GM12865 (cell line): ENCODE measurements at regions not wholly inside any gene's neighbourhood (a gene's known extent, or its start where the extent isn't known, plus 50 kb on each side); places are given as distances from the start of the nearest gene placed in this dataset.
"Not testable (repeated sequence)": the region's sequence is repeated elsewhere in the genome, so short reads cannot be mapped to it uniquely, and the experiment has no call there.

Experiments
- DNase-seq: peaks from one replicate; pipeline ENCODE4 v3.0.0; 2010; ENCODE audit warnings: low read depth
- H3K4me3 ChIP-seq: 2 replicates; pipeline ENCODE4 v1.5.1; 2011; ENCODE audit warnings: mild to moderate bottlenecking, low read depth, low read length, control low read depth
- TF ChIP-seq, protein P1 (sequence below): IDR thresholded peaks from 2 replicates; pipeline ENCODE4 v1.5.1; 2011; ENCODE audit warnings: low read length, control low read depth, low read depth, inconsistent platforms; ENCODE audit not compliant: insufficient read depth; ENCODE audit errors: missing control alignments

DNA sequence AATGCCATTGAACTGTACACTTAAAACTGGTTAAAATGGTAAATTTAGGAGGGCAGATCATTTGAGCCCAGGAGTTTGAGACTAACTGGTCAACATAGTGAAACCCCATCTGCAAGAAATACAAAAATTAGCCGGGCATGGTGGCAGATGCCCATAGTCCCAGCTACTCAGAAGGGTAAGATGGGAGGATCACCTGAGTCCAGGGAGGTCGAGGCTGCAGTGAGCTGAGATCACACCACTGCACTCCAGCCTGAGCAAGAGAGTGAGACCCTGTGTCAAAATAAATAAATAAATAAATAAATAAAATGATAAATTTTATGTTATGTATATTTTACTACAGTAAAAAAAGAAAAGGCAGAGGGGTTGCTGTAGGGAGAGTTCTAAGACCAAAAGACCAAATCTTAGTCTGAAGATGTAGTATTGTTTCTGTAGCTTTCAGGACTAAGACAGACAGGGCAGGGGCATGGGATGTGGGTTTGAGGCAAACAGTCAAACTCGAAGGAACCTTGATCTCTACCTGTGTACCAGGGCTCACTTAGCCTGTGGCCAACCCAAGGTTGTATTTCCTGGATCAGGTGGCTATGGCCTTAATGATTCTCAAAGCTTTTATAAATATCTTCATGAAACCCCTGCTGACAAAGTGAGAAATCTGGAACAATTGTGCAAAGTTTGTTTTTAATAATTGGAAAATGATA, 316.7 kb downstream of the CYRIA start:
- no peak for DNase-seq

DNA sequence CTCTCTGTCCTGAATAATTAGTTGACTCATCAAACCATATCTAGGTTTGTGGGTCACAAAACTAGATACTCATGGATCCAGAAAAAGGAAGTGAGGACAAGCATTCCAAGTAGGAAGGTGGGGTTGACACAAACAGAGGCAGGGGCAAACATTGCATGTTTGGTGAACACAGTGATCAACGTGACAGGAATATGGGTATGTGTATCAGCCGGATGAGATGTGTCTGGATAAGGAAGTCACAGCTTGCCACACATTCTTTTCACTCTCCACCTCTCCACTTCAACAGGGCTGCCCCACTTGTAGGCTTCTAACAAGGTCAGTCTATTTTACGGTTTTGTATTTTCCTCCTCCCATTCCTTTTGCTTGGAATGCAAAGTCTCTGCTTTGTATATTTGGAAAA, 319.0 kb downstream of the CYRIA start:
- no peak overlapping the region for H3K4me3 ChIP-seq
- TF ChIP-seq, protein P1, sequence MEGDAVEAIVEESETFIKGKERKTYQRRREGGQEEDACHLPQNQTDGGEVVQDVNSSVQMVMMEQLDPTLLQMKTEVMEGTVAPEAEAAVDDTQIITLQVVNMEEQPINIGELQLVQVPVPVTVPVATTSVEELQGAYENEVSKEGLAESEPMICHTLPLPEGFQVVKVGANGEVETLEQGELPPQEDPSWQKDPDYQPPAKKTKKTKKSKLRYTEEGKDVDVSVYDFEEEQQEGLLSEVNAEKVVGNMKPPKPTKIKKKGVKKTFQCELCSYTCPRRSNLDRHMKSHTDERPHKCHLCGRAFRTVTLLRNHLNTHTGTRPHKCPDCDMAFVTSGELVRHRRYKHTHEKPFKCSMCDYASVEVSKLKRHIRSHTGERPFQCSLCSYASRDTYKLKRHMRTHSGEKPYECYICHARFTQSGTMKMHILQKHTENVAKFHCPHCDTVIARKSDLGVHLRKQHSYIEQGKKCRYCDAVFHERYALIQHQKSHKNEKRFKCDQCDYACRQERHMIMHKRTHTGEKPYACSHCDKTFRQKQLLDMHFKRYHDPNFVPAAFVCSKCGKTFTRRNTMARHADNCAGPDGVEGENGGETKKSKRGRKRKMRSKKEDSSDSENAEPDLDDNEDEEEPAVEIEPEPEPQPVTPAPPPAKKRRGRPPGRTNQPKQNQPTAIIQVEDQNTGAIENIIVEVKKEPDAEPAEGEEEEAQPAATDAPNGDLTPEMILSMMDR: no peak
- DNase-seq: no peak

More for the DNA sequence above, 316.7 kb downstream of the CYRIA start:
- H3K4me3 ChIP-seq: no peak overlapping the region
- TF ChIP-seq, protein P1: no peak

DNA sequence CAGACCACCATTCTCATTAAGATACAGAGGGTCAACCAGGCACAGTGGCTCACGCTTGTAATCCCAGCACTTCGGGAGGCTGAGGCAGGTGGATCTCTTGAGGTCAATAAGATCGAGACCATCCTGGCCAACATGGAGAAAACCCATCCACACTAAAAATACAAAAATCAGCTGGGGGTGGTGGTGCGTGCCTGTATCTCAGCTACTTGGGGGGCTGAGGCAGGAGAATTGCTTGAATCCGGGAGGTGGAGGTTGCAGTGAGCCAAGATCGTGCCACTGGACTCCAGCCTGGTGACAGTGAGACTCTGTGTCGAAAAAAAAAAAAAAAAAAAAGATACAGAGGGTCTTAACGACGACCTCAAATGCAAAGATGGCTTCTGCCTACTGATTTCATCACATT, 320.4 kb downstream of the CYRIA start:
- DNase-seq, H3K4me3 ChIP-seq: not testable (repeated sequence)

DNA sequence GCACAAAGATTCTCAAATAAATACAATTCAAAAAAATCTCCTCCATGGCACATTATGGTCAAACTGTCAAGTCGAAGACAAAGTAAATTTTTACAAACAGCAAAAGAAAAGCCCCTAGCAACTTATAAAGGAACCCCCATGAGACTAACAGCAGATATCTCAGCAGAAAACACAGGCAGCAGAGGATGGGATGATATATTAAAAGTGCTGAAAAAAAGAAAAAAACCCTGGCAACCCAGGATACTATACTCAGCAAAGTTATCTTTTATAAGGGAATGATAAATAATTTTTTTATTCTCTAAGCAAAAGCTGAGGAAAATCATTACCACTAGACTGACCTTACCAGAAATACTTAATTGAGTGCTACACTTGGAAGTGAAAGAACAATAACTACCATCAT, 326.4 kb downstream of the CYRIA start:
- no peak overlapping the region for H3K4me3 ChIP-seq
- TF ChIP-seq, protein P1: no peak
- no peak for DNase-seq

DNA sequence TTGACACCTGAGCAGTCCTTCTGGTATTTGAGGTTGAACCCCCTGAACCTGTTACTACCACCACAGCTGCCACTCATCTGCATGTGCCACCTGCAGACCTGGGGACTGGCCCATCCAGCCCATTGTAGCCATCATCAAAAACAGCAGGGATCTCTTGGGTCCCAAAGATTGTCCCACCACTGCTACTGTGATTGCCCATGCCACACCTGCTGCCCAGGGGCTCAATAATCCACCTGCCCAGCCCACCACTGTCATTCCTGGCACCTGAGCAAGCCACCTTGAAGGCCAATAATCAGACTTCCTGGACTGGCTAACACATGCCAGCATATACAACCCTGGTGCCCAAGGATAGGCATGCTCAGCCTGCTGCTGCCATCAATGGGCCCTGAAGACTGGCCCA, 327.6 kb downstream of the CYRIA start:
- TF ChIP-seq, protein P1: no peak
- no peak overlapping the region for H3K4me3 ChIP-seq
- DNase-seq: no peak

DNA sequence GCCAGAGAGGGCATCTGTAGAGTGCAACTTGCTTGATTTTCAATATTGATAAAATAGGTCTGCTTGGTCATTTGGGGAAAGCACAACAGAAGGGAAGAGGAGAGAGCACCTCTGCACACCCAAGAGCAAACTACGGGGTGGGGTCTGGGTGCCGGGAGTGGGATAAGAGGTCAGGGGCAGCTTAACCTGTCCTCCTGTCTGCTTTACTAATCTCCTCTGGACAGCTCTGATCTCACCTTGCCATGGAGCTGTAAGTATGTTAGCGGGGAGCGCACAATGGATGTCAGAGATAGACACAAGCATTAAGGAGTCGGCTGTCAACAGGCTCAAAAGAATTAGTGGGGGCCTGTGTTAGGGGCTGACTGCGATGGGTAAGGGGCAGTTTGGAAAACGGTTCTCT, 328.7 kb downstream of the CYRIA start:
- no peak overlapping the region for H3K4me3 ChIP-seq
- DNase-seq: no peak
- TF ChIP-seq, protein P1: no peak

DNA sequence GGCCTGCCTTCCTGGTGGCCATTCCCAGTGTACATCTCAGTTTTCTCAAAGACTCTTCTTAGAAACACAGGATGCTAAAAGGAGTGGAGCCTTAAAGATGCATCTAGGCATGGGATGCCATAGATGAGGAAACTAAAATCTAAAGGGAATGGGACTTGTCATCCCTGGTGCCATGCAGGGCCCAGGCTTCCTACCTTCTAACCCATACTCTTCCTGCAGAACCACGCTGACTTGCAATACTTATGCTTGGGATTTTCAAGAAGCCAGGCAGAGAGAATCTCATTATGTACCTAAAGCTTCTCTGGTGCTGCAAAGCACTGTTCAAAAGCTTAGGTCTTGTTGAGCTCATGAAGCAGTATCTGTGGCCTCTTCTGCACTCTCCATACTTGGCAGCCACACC, 329.1 kb downstream of the CYRIA start:
- no peak overlapping the region for H3K4me3 ChIP-seq
- TF ChIP-seq, protein P1: no peak
- DNase-seq: no peak
